Gastrocnemius medialis (tissue), 4 donors: ENCODE measurements at regions not wholly inside any gene's neighbourhood (a gene's known extent, or its start where the extent isn't known, plus 50 kb on each side); places are given as distances from the start of the nearest gene placed in this dataset.

Source experiments
- ATAC-seq, 2 donors: fragments of 150-250 bp; one replicate each; pipeline ENCODE4 v1.9.1; 2016
- DNase-seq, 2 donors: peaks; one replicate each; pipeline ENCODE4 v3.0.0-alpha.2; 2019
- H3K27ac ChIP-seq, 4 donors: fragments of 200-600 bp; sonication (generic); 1 replicate in 1 of 4; 2 replicates in 3 of 4; pipeline ENCODE4 v1.5.1; 2016 to 2018; ENCODE audit warnings: mild to moderate bottlenecking in 2 of 4, moderate library complexity in 1 of 4
- H3K27me3 ChIP-seq, 3 donors: fragments of 200-600 bp; sonication (generic) in 2 of 3; 1 replicate in 1 of 3; 2 replicates in 2 of 3; pipeline versions ENCODE4 v1.5.1 to v1.6.0; 2016 to 2019; ENCODE audit warnings: mild to moderate bottlenecking in 1 of 3, moderate library complexity in 1 of 3
- H3K36me3 ChIP-seq, 2 donors: fragments of 200-600 bp; sonication (generic) in 1 of 2; one replicate each; pipeline ENCODE4 v1.5.1; 2017 to 2018
- H3K4me1 ChIP-seq, 2 donors: fragments of 200-600 bp; sonication (generic) in 1 of 2; one replicate each; pipeline ENCODE4 v1.5.1; 2016 to 2017; ENCODE audit warnings: mild to moderate bottlenecking in 2 of 2
- H3K4me3 ChIP-seq, 4 donors: fragments of 200-600 bp; sonication (generic) in 3 of 4; 1 replicate in 1 of 4; 2 replicates in 3 of 4; pipeline ENCODE4 v1.5.1; 2016 to 2019; ENCODE audit warnings: mild to moderate bottlenecking in 2 of 4
- H3K9me3 ChIP-seq, 3 donors: fragments of 200-600 bp; sonication (generic) in 2 of 3; 1 replicate in 1 of 3; 2 replicates in 2 of 3; pipeline ENCODE4 v1.5.1; 2016 to 2019
- POLR2A ChIP-seq, 2 donors: fragments of 450-650 bp; IDR thresholded peaks; one replicate each; pipeline ENCODE4 v1.6.1; 2017; ENCODE audit warnings: antibody characterized with exemption in 2 of 2, mild to moderate bottlenecking in 2 of 2, moderate library complexity in 2 of 2
- in situ Hi-C, 4 donors: fragments of 200-750 bp; cut with MboI; loops; one replicate each; pipeline versions ENCODE4 v1.15.0 to v1.8.0; 2017; ENCODE audit warnings: low sequenced_read_pairs in 4 of 4
- intact Hi-C: fragments of 100-400 bp; cut with DNase I; formaldehyde crosslinking; loops from one replicate; pipeline ENCODE4 v1.15.1; 2023; ENCODE audit warnings: low total_unique reads
- TF ChIP-seq, protein P1 (sequence below), 5 experiments: fragments of 450-650 bp in 3 of 5; fragments of 200-600 bp in 2 of 5; sonication (generic) in 2 of 5; IDR thresholded peaks in 4 of 5; conservative IDR thresholded peaks in 1 of 5; 1 replicate in 4 of 5; 2 replicates in 1 of 5; pipeline ENCODE4 v1.5.1; 2016 to 2019; ENCODE audit warnings: antibody characterized with exemption in 5 of 5, mild to moderate bottlenecking in 3 of 5, moderate library complexity in 3 of 5

DNA sequence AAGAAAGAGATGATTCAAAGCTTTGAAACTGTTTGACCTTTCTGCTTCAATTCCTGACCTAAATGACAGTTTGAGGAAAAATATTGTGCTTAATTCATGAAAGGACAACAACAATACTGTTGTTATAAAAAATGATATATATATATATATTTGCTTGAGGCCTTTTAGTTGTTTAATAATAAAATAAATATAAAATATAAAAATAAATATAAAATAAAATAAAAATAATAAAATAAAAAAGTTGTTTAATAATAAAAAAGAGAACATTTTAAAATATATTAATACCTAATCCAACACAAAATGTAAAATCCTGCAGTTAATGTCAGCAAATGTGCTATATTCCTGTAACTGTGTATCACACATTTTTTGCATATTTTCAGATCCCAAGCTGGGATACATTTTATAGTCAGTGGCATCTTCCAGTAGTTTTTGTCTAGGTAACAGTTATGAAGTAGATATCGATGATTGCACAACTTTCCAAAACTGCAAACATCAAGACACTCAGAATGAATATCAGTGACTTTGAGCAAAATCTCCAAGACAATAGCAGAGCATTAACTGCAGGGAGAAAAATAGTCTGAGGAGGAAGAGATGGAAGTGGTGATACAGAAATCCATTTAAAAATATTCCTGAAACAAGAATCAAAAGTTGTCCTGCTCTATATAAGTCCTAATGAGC is 375.5 kb upstream of the KLHL1 start:
- Histone ChIP-seq H3K4me3 (no peak overlapping the region), H3K36me3 (no peaks in the 10 kb centered on the region), H3K9me3 (no peaks in the 10 kb centered on the region), H3K27ac (no peak overlapping the region), H3K27me3 (no peaks in the 10 kb centered on the region), H3K4me1 (no peaks in the 10 kb centered on the region)
- TF ChIP-seq POLR2A (IDR thresholded peaks at IDR 0.05) = no peak
- TF ChIP-seq, protein P1, sequence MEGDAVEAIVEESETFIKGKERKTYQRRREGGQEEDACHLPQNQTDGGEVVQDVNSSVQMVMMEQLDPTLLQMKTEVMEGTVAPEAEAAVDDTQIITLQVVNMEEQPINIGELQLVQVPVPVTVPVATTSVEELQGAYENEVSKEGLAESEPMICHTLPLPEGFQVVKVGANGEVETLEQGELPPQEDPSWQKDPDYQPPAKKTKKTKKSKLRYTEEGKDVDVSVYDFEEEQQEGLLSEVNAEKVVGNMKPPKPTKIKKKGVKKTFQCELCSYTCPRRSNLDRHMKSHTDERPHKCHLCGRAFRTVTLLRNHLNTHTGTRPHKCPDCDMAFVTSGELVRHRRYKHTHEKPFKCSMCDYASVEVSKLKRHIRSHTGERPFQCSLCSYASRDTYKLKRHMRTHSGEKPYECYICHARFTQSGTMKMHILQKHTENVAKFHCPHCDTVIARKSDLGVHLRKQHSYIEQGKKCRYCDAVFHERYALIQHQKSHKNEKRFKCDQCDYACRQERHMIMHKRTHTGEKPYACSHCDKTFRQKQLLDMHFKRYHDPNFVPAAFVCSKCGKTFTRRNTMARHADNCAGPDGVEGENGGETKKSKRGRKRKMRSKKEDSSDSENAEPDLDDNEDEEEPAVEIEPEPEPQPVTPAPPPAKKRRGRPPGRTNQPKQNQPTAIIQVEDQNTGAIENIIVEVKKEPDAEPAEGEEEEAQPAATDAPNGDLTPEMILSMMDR (IDR thresholded peaks at IDR 0.05 in 4 of 5, conservative IDR thresholded peaks at IDR 0.05 in 1 of 5) = no peak
- ATAC-seq = no peak
- no peak for DNase-seq
- intact Hi-C loops (no loop called here), in situ Hi-C loops (no loop called here)

DNA sequence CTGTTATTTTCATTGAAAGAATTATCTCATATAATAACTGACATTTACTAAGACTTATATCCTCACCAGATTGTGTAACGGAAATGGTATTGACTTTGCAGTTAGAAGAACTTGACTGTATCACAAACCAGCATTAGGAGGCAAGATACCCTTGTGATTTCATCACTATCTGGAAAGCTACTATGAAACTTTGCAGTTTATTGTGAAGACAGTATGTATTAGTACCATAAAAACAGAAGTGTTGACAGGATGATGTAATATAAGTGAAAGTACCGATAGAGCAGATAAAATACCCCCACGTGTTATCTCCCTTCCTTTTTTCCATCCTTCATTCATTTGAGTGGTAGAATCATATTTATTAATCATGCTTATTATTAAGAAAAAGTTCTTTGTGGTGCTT is 365.7 kb upstream of the KLHL1 start:
- TF ChIP-seq POLR2A (IDR thresholded peaks at IDR 0.05) = no peak
- TF ChIP-seq, protein P1 (IDR thresholded peaks at IDR 0.05 in 4 of 5, conservative IDR thresholded peaks at IDR 0.05 in 1 of 5) = no peak
- DNase-seq (no peak), ATAC-seq (no peak)
- Histone ChIP-seq H3K27ac (no peak overlapping the region), H3K27me3 (no peaks in the 10 kb centered on the region), H3K9me3 (no peaks in the 10 kb centered on the region), H3K36me3 (no peaks in the 10 kb centered on the region), H3K4me3 (no peak overlapping the region), H3K4me1 (no peaks in the 10 kb centered on the region)
- in situ Hi-C loops = loop anchor here in 1 of 4 donors (25.0 kb wide), 1 partner anchor 88 kb away; no protein-coding TSS in a partner anchor
- intact Hi-C loops = no loop called here

DNA sequence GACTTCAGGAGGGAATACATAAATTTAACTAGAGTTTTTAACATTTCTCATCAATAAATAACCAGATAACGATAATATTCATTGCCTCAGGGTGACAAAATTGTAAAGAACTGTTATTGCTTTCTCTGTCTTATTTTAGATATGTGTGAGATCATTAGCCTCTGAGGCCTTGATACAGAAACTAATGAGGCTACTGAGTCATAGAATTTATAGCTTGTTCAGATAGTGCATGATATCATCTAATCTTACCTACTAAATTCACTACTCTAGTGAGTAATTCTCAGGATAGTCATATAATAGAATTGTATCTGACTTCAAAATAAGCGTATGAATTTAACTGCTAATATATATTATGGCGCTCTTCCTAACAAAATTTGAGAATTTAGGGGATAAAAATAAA is 360.8 kb upstream of the KLHL1 start:
- in situ Hi-C loops = loop anchor here in 1 of 4 donors (25.0 kb wide), 1 partner anchor 93 kb away; no protein-coding TSS in a partner anchor

GRCh38 chr13:70457474-70457873 is 349.2 kb upstream of the KLHL1 start:
- intact Hi-C loops = no loop called here
- DNase-seq (no peak), ATAC-seq (no peak)
- H3K27me3 ChIP-seq = no peaks in the 10 kb centered on the region
- no peaks in the 10 kb centered on the region for H3K36me3 ChIP-seq
- TF ChIP-seq, protein P1 (IDR thresholded peaks at IDR 0.05 in 4 of 5, conservative IDR thresholded peaks at IDR 0.05 in 1 of 5) = no peak
- no peak for TF ChIP-seq POLR2A (IDR thresholded peaks at IDR 0.05)
- no peaks in the 10 kb centered on the region for H3K4me1 ChIP-seq
- H3K9me3 ChIP-seq = no peaks in the 10 kb centered on the region
- no peak overlapping the region for H3K4me3 ChIP-seq
- no peak overlapping the region for H3K27ac ChIP-seq
- in situ Hi-C loops = loop anchor here in 1 of 4 donors (25.0 kb wide), 1 partner anchor 105 kb away; no protein-coding TSS in a partner anchor

More for the DNA sequence above, 360.8 kb upstream of the KLHL1 start:
- Histone ChIP-seq H3K4me1 (no peaks in the 10 kb centered on the region), H3K27me3 (no peaks in the 10 kb centered on the region), H3K36me3 (no peaks in the 10 kb centered on the region), H3K27ac (no peak overlapping the region), H3K9me3 (no peaks in the 10 kb centered on the region), H3K4me3 (no peak overlapping the region)
- TF ChIP-seq POLR2A (IDR thresholded peaks at IDR 0.05) = no peak
- TF ChIP-seq, protein P1 (IDR thresholded peaks at IDR 0.05 in 4 of 5, conservative IDR thresholded peaks at IDR 0.05 in 1 of 5) = no peak
- intact Hi-C loops = no loop called here
- ATAC-seq (no peak), DNase-seq (no peak)
